Astrocyte (in vitro differentiated cells and primary cell): ENCODE measurements at regions not wholly inside any gene's neighbourhood (a gene's known extent, or its start where the extent isn't known, plus 50 kb on each side); places are given as distances from the start of the nearest gene placed in this dataset.

Experiments
- EZH2 ChIP-seq: IDR thresholded peaks from 2 replicates; pipeline ENCODE4 v1.6.1; 2012; ENCODE audit warnings: mild to moderate bottlenecking, low read length, inconsistent platforms; ENCODE audit not compliant: insufficient read depth
- TF ChIP-seq, protein P1 (sequence below): IDR thresholded peaks from 2 replicates; pipeline ENCODE4 v1.5.1; 2011; ENCODE audit warnings: low read depth, mild to moderate bottlenecking, inconsistent platforms, low read length, moderate library complexity; ENCODE audit not compliant: insufficient read depth

DNA sequence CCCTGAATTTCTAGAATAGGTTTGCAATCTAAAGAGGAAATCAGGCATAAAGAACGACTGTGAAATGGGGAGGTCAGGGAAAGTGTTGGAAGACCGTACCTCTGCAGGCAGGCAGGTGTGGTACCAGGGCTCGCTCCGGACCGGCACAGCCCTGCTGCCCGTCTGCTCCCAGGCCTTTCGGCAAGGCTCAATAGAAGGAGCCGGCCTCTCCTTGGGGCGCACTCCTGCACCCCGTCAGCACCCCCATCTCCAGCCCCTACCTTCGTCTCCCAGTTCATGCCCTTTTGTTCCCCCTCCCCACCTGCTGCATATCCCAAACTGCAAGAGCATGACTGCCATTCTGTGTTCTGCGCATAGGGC is 139.8 kb upstream of the SOX1 start:
- TF ChIP-seq, protein P1, sequence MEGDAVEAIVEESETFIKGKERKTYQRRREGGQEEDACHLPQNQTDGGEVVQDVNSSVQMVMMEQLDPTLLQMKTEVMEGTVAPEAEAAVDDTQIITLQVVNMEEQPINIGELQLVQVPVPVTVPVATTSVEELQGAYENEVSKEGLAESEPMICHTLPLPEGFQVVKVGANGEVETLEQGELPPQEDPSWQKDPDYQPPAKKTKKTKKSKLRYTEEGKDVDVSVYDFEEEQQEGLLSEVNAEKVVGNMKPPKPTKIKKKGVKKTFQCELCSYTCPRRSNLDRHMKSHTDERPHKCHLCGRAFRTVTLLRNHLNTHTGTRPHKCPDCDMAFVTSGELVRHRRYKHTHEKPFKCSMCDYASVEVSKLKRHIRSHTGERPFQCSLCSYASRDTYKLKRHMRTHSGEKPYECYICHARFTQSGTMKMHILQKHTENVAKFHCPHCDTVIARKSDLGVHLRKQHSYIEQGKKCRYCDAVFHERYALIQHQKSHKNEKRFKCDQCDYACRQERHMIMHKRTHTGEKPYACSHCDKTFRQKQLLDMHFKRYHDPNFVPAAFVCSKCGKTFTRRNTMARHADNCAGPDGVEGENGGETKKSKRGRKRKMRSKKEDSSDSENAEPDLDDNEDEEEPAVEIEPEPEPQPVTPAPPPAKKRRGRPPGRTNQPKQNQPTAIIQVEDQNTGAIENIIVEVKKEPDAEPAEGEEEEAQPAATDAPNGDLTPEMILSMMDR, result no peak
- no peak for TF ChIP-seq EZH2
